Keratinocyte (primary cell): ENCODE measurements at regions not wholly inside any gene's neighbourhood (a gene's known extent, or its start where the extent isn't known, plus 50 kb on each side); places are given as distances from the start of the nearest gene placed in this dataset.

ENCODE experiments used
- DNase-seq: peaks from one replicate; pipeline ENCODE4 v3.0.0-alpha.2; 2011; ENCODE audit warnings: low read depth, missing footprints, low spot score
- FAIRE-seq: peaks from 2 replicates; lab custom pipeline; 2011; peaks lifted over from hg19 to GRCh38; lab: Jason Lieb, UNC
- H2AFZ ChIP-seq: 2 replicates; pipeline ENCODE4 v1.6.0; 2012; ENCODE audit warnings: low read length, control low read depth, inconsistent platforms; ENCODE audit not compliant: control insufficient read depth
- H3K27ac ChIP-seq: 2 replicates; pipeline ENCODE4 v1.5.1; 2011; ENCODE audit warnings: low read length; ENCODE audit not compliant: control insufficient read depth, insufficient read depth
- H3K27me3 ChIP-seq: 3 replicates; pipeline ENCODE4 v1.6.0; 2011; ENCODE audit warnings: low read length; ENCODE audit not compliant: control insufficient read depth, insufficient read depth; ENCODE audit errors: extremely low read depth
- H3K36me3 ChIP-seq, 2 experiments: 2 replicates in 1 of 2; 3 replicates in 1 of 2; pipeline ENCODE4 v1.5.1; 2011; ENCODE audit warnings: low read length in 2 of 2, mild to moderate bottlenecking in 1 of 2; ENCODE audit not compliant: control insufficient read depth in 2 of 2, insufficient read depth in 2 of 2; ENCODE audit errors: extremely low read depth in 1 of 2
- H3K4me1 ChIP-seq: 3 replicates; pipeline ENCODE4 v1.5.1; 2011; ENCODE audit warnings: low read length; ENCODE audit not compliant: control insufficient read depth, insufficient read depth; ENCODE audit errors: extremely low read depth
- H3K4me2 ChIP-seq: 3 replicates; pipeline ENCODE4 v1.6.0; 2011; ENCODE audit warnings: low read depth, low read length; ENCODE audit not compliant: control insufficient read depth, insufficient read depth; ENCODE audit errors: extremely low read depth
- H3K4me3 ChIP-seq, 3 experiments: fragments of 200-600 bp in 1 of 3; sonication (generic) in 1 of 3; 2 replicates in 2 of 3; 3 replicates in 1 of 3; pipeline ENCODE4 v1.5.1; 2011 to 2016; ENCODE audit warnings: low read length in 3 of 3, mild to moderate bottlenecking in 3 of 3, control low read depth in 2 of 3, inconsistent platforms in 1 of 3, low read depth in 1 of 3, mixed read lengths in 1 of 3, mixed run types in 1 of 3, moderate library complexity in 1 of 3; ENCODE audit not compliant: control insufficient read depth in 2 of 3, insufficient read depth in 2 of 3; ENCODE audit errors: extremely low read depth in 1 of 3
- H3K79me2 ChIP-seq: 2 replicates; pipeline ENCODE4 v1.6.0; 2012; ENCODE audit warnings: low read length; ENCODE audit not compliant: control insufficient read depth, insufficient read depth
- H3K9ac ChIP-seq: 3 replicates; pipeline ENCODE4 v1.6.0; 2011; ENCODE audit warnings: low read length; ENCODE audit not compliant: control insufficient read depth, insufficient read depth; ENCODE audit errors: extremely low read depth
- H3K9me1 ChIP-seq: 3 replicates; pipeline ENCODE4 v1.6.0; 2011; ENCODE audit warnings: low read length; ENCODE audit not compliant: control insufficient read depth, insufficient read depth; ENCODE audit errors: extremely low read depth
- H3K9me3 ChIP-seq: 2 replicates; pipeline ENCODE4 v1.5.1; 2012; ENCODE audit warnings: low read depth, low read length; ENCODE audit not compliant: control insufficient read depth
- H4K20me1 ChIP-seq: 3 replicates; pipeline ENCODE4 v1.6.0; 2011; ENCODE audit warnings: low read length; ENCODE audit not compliant: control insufficient read depth, insufficient read depth; ENCODE audit errors: extremely low read depth
- CTCF ChIP-seq, 3 experiments: IDR thresholded peaks in 1 of 3; conservative IDR thresholded peaks in 1 of 3; optimal IDR thresholded peaks in 1 of 3; 2 replicates in 2 of 3; 3 replicates in 1 of 3; pipeline versions ENCODE3 to v1.5.1; 2011; ENCODE audit warnings: low read length in 3 of 3, mild to moderate bottlenecking in 3 of 3, moderate library complexity in 2 of 3, control low read depth in 1 of 3, inconsistent platforms in 1 of 3; ENCODE audit not compliant: insufficient read depth in 2 of 3; ENCODE audit errors: extremely low read depth in 1 of 3
- EZH2 ChIP-seq: IDR thresholded peaks from one replicate; pipeline ENCODE4 v1.6.1; 2012; ENCODE audit warnings: inconsistent platforms, mild to moderate bottlenecking, low read length, moderate library complexity
- dilution Hi-C: fragments of 300-500 bp; cut with MboI; formaldehyde crosslinking; loops from one replicate; pipeline ENCODE4 v1.7.0; 2020; ENCODE audit warnings: low sequenced_read_pairs; ENCODE audit not compliant: extremely low pct_ligation_motif_present

DNA sequence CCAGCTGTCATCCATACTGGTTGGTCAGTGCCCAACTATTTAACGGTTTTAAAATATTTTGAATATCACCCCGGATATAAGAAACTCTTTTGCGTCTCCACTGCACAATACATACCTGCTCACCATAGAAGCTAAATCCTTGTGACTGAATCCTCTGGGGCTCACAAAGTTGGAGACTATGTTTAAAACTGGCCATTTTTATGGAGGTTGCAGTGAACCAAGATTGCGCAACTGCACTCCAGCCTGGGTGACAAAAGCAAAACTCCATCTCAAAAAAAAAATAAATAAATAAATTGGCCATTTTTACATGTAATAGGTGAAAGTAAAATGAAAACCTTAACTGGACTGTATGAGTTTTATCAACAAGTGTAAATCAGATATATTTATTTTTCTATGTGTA is 55.6 kb upstream of the TMEM17 start:
- TF ChIP-seq EZH2, result no peak
- TF ChIP-seq CTCF (optimal IDR thresholded peaks at IDR 0.05 in 1 of 3, IDR thresholded peaks at IDR 0.05 in 1 of 3, conservative IDR thresholded peaks at IDR 0.05 in 1 of 3; ENCODE audit: extremely low read depth in 1 of 3, insufficient read depth in 2 of 3, low read length in 3 of 3), result no peak
- FAIRE-seq (no peak), DNase-seq (no peak)
- Histone ChIP-seq H3K27ac (no peak overlapping the region), H3K27me3 (no peaks in the 10 kb centered on the region), H3K79me2 (no peaks in the 10 kb centered on the region), H3K4me3 (no peak overlapping the region), H3K9me1 (no peaks in the 10 kb centered on the region), H3K9me3 (no peaks in the 10 kb centered on the region), H3K4me1 (no peaks in the 10 kb centered on the region), H3K9ac (no peak overlapping the region), H4K20me1 (no peaks in the 10 kb centered on the region), H3K36me3 (no peaks in the 10 kb centered on the region), H3K4me2 (no peak overlapping the region), H2AFZ (no peak overlapping the region)
- dilution Hi-C loops, result no loop called here

GRCh38 chr2:62559582-62559981 is 53.6 kb upstream of the TMEM17 start:
- FAIRE-seq, result no peak
- no peak for DNase-seq
- H3K27me3 ChIP-seq, result no peaks in the 10 kb centered on the region
- no peaks in the 10 kb centered on the region for H4K20me1 ChIP-seq
- H3K4me2 ChIP-seq, result no peak overlapping the region
- no peaks in the 10 kb centered on the region for H3K4me1 ChIP-seq
- no peaks in the 10 kb centered on the region for H3K9me3 ChIP-seq
- H3K9me1 ChIP-seq, result no peaks in the 10 kb centered on the region
- dilution Hi-C loops, result no loop called here
- TF ChIP-seq EZH2 (no peak), CTCF (optimal IDR thresholded peaks at IDR 0.05 in 1 of 3, IDR thresholded peaks at IDR 0.05 in 1 of 3, conservative IDR thresholded peaks at IDR 0.05 in 1 of 3; ENCODE audit: extremely low read depth in 1 of 3, insufficient read depth in 2 of 3, low read length in 3 of 3) (no peak)
- H3K27ac ChIP-seq, result no peak overlapping the region
- no peak overlapping the region for H3K4me3 ChIP-seq
- H3K79me2 ChIP-seq, result no peaks in the 10 kb centered on the region
- H3K9ac ChIP-seq, result no peak overlapping the region
- H3K36me3 ChIP-seq, result no peaks in the 10 kb centered on the region
- H2AFZ ChIP-seq, result no peak overlapping the region
